GM20000 (cell line): ENCODE measurements at regions not wholly inside any gene's neighbourhood (a gene's known extent, or its start where the extent isn't known, plus 50 kb on each side); places are given as distances from the start of the nearest gene placed in this dataset.

Source experiments
- DNase-seq: peaks from one replicate; pipeline ENCODE4 v3.0.0; 2012; ENCODE audit warnings: low spot score
- CTCF ChIP-seq: IDR thresholded peaks from 2 replicates; pipeline ENCODE4 v1.5.1; 2012; ENCODE audit warnings: mild to moderate bottlenecking, control low read depth; ENCODE audit errors: extremely low read depth, missing control alignments

GRCh38 chr6:122145741-122146240, 253.7 kb upstream of the HSF2 start:
- no peak for TF ChIP-seq CTCF
- DNase-seq = no peak

GRCh38 chr6:122147291-122147690, 252.2 kb upstream of the HSF2 start:
- DNase-seq = no peak
- TF ChIP-seq CTCF = no peak

GRCh38 chr6:122151066-122151465, 248.4 kb upstream of the HSF2 start:
- TF ChIP-seq CTCF = no peak

GRCh38 chr6:122151763-122152162, 247.7 kb upstream of the HSF2 start:
- no peak for DNase-seq
- TF ChIP-seq CTCF = no peak

More at GRCh38 chr6:122151066-122151465, 248.4 kb upstream of the HSF2 start:
- DNase-seq = no peak

- TF ChIP-seq CTCF = no peak
- no peak for DNase-seq
These were observed 245.9 kb upstream of the HSF2 start for GRCh38 chr6:122153557-122153956.

GRCh38 chr6:122154155-122154554, 245.3 kb upstream of the HSF2 start:
- no peak for TF ChIP-seq CTCF
- DNase-seq = no peak

- no peak for DNase-seq
These were observed 244.4 kb upstream of the HSF2 start for GRCh38 chr6:122154912-122155575.

More at GRCh38 chr6:122154912-122155575, 244.4 kb upstream of the HSF2 start:
- no peak for TF ChIP-seq CTCF
